SIG-M5 treated with dmso at 0.1 percent for 504 hours (cell line): ENCODE measurements at regions not wholly inside any gene's neighbourhood (a gene's known extent, or its start where the extent isn't known, plus 50 kb on each side); places are given as distances from the start of the nearest gene placed in this dataset.
"Not testable (repeated sequence)": the region's sequence is repeated elsewhere in the genome, so short reads cannot be mapped to it uniquely, and the experiment has no call there.

Experiments
- DNase-seq: peaks from one replicate; lab custom pipeline; 2025; ENCODE audit not compliant: unreplicated experiment; lab: John Stamatoyannopoulos, UW

GRCh38 chr12:18840997-18841396, 103.1 kb downstream of the CAPZA3 start:
- DNase-seq = peak; percentile 30

GRCh38 chr12:18849080-18849479, 111.2 kb downstream of the CAPZA3 start:
- DNase-seq = no peak

- no peak for DNase-seq
These were observed 111.8 kb downstream of the CAPZA3 start for GRCh38 chr12:18849761-18850160.

GRCh38 chr12:18850752-18851151, 112.8 kb downstream of the CAPZA3 start:
- DNase-seq = no peak

GRCh38 chr12:18851271-18851670, 113.4 kb downstream of the CAPZA3 start:
- DNase-seq = no peak

GRCh38 chr12:18853570-18854366, 115.8 kb downstream of the CAPZA3 start:
- DNase-seq = no peak

GRCh38 chr12:18857656-18858055, 119.7 kb downstream of the CAPZA3 start:
- DNase-seq = no peak

- DNase-seq = no peak
These were observed 121.5 kb downstream of the CAPZA3 start for GRCh38 chr12:18859400-18859799.

GRCh38 chr12:18861287-18861858, 123.5 kb downstream of the CAPZA3 start:
- DNase-seq = peak; percentile 18

GRCh38 chr12:18863769-18864500, 126.0 kb downstream of the CAPZA3 start:
- DNase-seq = no peak

- no peak for DNase-seq
These were observed 127.1 kb downstream of the CAPZA3 start for GRCh38 chr12:18864900-18865561.

GRCh38 chr12:18868717-18869116, 130.8 kb downstream of the CAPZA3 start:
- no peak for DNase-seq

GRCh38 chr12:18872770-18873169, 134.9 kb downstream of the CAPZA3 start:
- DNase-seq = no peak

- DNase-seq = no peak
These were observed 140.8 kb downstream of the CAPZA3 start for GRCh38 chr12:18878676-18879180.

GRCh38 chr12:18882690-18883089, 144.8 kb downstream of the CAPZA3 start:
- no peak for DNase-seq

- DNase-seq = no peak
These were observed 149.0 kb downstream of the CAPZA3 start for GRCh38 chr12:18886962-18887361.

- no peak for DNase-seq
These were observed 149.4 kb downstream of the CAPZA3 start for GRCh38 chr12:18887368-18887767.

- no peak for DNase-seq
These were observed 150.1 kb downstream of the CAPZA3 start for GRCh38 chr12:18888047-18888446.

GRCh38 chr12:18890621-18891020, 152.7 kb downstream of the CAPZA3 start:
- DNase-seq = not testable (repeated sequence)

- DNase-seq = no peak
These were observed 157.6 kb downstream of the CAPZA3 start for GRCh38 chr12:18895540-18895939.

GRCh38 chr12:18895946-18896345, 158.0 kb downstream of the CAPZA3 start:
- no peak for DNase-seq
